Glomerular visceral epithelial cell (primary cell): ENCODE measurements at regions not wholly inside any gene's neighbourhood (a gene's known extent, or its start where the extent isn't known, plus 50 kb on each side); places are given as distances from the start of the nearest gene placed in this dataset.
"Not testable (repeated sequence)": the region's sequence is repeated elsewhere in the genome, so short reads cannot be mapped to it uniquely, and the experiment has no call there.

ENCODE experiments used
- DNase-seq: peaks from one replicate; pipeline ENCODE4 v3.0.0-alpha.2; 2016; ENCODE audit errors: extremely low spot score

- no peak for DNase-seq
These were observed 1166.7 kb downstream of the NCAM2 start for GRCh38 chr21:22164912-22165311.

- no peak for DNase-seq
These were observed 1176.5 kb downstream of the NCAM2 start for GRCh38 chr21:22174746-22175145.

- DNase-seq: no peak
These were observed 1191.1 kb downstream of the NCAM2 start for GRCh38 chr21:22189278-22189677.

- DNase-seq: no peak
These were observed 1193.4 kb downstream of the NCAM2 start for GRCh38 chr21:22191581-22191980.

GRCh38 chr21:22192766-22193165 is 1194.6 kb downstream of the NCAM2 start:
- no peak for DNase-seq

- DNase-seq: not testable (repeated sequence)
These were observed 1196.8 kb downstream of the NCAM2 start for GRCh38 chr21:22194986-22195385.

- DNase-seq: no peak
These were observed 1202.3 kb downstream of the NCAM2 start for GRCh38 chr21:22200378-22201092.

- DNase-seq: no peak
These were observed 1202.9 kb downstream of the NCAM2 start for GRCh38 chr21:22201126-22201525.

- DNase-seq: no peak
These were observed 1203.5 kb downstream of the NCAM2 start for GRCh38 chr21:22201669-22202068.

- no peak for DNase-seq
These were observed 1211.1 kb downstream of the NCAM2 start for GRCh38 chr21:22209304-22209700.

GRCh38 chr21:22211943-22212342 is 1213.7 kb downstream of the NCAM2 start:
- no peak for DNase-seq

- DNase-seq: no peak
These were observed 1225.2 kb downstream of the NCAM2 start for GRCh38 chr21:22223385-22223784.

GRCh38 chr21:22224261-22224660 is 1226.1 kb downstream of the NCAM2 start:
- DNase-seq: no peak

GRCh38 chr21:22225299-22225698 is 1227.1 kb downstream of the NCAM2 start:
- no peak for DNase-seq

GRCh38 chr21:22231013-22231412 is 1232.8 kb downstream of the NCAM2 start:
- DNase-seq: no peak

- no peak for DNase-seq
These were observed 1237.8 kb downstream of the NCAM2 start for GRCh38 chr21:22235866-22236590.

GRCh38 chr21:22244516-22244915 is 1246.3 kb downstream of the NCAM2 start:
- no peak for DNase-seq

GRCh38 chr21:22250355-22250754 is 1252.1 kb downstream of the NCAM2 start:
- DNase-seq: no peak

- DNase-seq: no peak
These were observed 1255.6 kb downstream of the NCAM2 start for GRCh38 chr21:22253761-22254160.

GRCh38 chr21:22258821-22259220 is 1260.6 kb downstream of the NCAM2 start:
- DNase-seq: no peak

- no peak for DNase-seq
These were observed 1262.1 kb downstream of the NCAM2 start for GRCh38 chr21:22260274-22260673.

- DNase-seq: no peak
These were observed 1265.7 kb downstream of the NCAM2 start for GRCh38 chr21:22263890-22264289.

GRCh38 chr21:22277341-22277740 is 1279.1 kb downstream of the NCAM2 start:
- DNase-seq: no peak
